ENCODE measurements at regions not wholly inside any gene's neighbourhood (a gene's known extent, or its start where the extent isn't known, plus 50 kb on each side); places are given as distances from the start of the nearest gene placed in this dataset.

- H3K4me3 ChIP-seq (ENCODE audit: low read depth in 2 of 2, low read length in 1 of 2) = no peak overlapping the region
- no peaks in the 10 kb centered on the region for H4K20me1 ChIP-seq (ENCODE audit: insufficient read depth)
- ChIA-PET CTCF (interaction anchor here (1.1 to 1.6 kb wide), 3 partner anchors 13 to 50 kb away, joined by 3 to 4 read pairs (median 3); no protein-coding TSS in a partner anchor), POLR2A (no interaction called here)
- no peak for DNase-seq
- H3K4me1 ChIP-seq (ENCODE audit: control insufficient read depth in 1 of 2, insufficient read depth in 2 of 2, low read depth in 1 of 2, low read length in 1 of 2) = peaks cover 4% of the 10 kb centered on the region in 2 experiments; a peak in 3 of 4 replicates
- no peak overlapping the region for H3K27ac ChIP-seq (ENCODE audit: low read depth in 2 of 2, low read length in 1 of 2)
- H2AFZ ChIP-seq (ENCODE audit: low read depth) = no peak overlapping the region
- TF ChIP-seq TAF1 (IDR thresholded peaks at IDR 0.05; ENCODE audit: borderline replicate concordance, low read depth, low read length) (no peak), SIN3A (IDR thresholded peaks at IDR 0.05; ENCODE audit: borderline replicate concordance, low read depth, low read length) (no peak), RXRA (IDR thresholded peaks at IDR 0.05; ENCODE audit: borderline replicate concordance, low read depth) (no peak), JUND (IDR thresholded peaks at IDR 0.05) (no peak), SMC3 (IDR thresholded peaks at IDR 0.05; ENCODE audit: low read depth, low read length) (no peak), MXI1 (IDR thresholded peaks at IDR 0.05; ENCODE audit: low read depth, low read length) (no peak), YY1 (IDR thresholded peaks at IDR 0.05; ENCODE audit: low read depth) (no peak), USF1 (IDR thresholded peaks at IDR 0.05; ENCODE audit: borderline replicate concordance, low read depth) (no peak), USF2 (IDR thresholded peaks at IDR 0.05; ENCODE audit: borderline replicate concordance, low read depth, low read length) (no peak)
- H3K9me2 ChIP-seq = no peaks in the 10 kb centered on the region
- no peak overlapping the region for H3K9ac ChIP-seq
- H3K4me2 ChIP-seq = no peak overlapping the region
- 25% methylated on average over 2 of the region's 2 CpGs for WGBS (ENCODE audit: low lambda C conversion rate)
- H3K27me3 ChIP-seq (ENCODE audit: insufficient read depth) = no peaks in the 10 kb centered on the region
- H3K79me2 ChIP-seq (ENCODE audit: insufficient read depth) = no peaks in the 10 kb centered on the region
- H3F3A ChIP-seq (replicated peaks; ENCODE audit: insufficient read depth) = no peaks in the 10 kb centered on the region
- no peaks in the 10 kb centered on the region for H3K36me3 ChIP-seq (replicated peaks in 1 of 2; ENCODE audit: control insufficient read depth in 1 of 2, insufficient read depth in 2 of 2, low read length in 1 of 2)
- H3K9me3 ChIP-seq = no peaks in the 10 kb centered on the region
Observed at GRCh38 chr11:95563173-95563572, 226.4 kb downstream of the FAM76B start.

- Histone ChIP-seq H3K4me3 (ENCODE audit: low read depth in 2 of 2, low read length in 1 of 2) (no peak overlapping the region), H3K27me3 (ENCODE audit: insufficient read depth) (no peaks in the 10 kb centered on the region), H3K27ac (ENCODE audit: low read depth in 2 of 2, low read length in 1 of 2) (no peak overlapping the region), H3K9ac (no peak overlapping the region), H2AFZ (ENCODE audit: low read depth) (no peak overlapping the region), H3K9me3 (no peaks in the 10 kb centered on the region), H3K36me3 (replicated peaks in 1 of 2; ENCODE audit: control insufficient read depth in 1 of 2, insufficient read depth in 2 of 2, low read length in 1 of 2) (no peaks in the 10 kb centered on the region), H3K9me2 (no peaks in the 10 kb centered on the region), H3K4me2 (no peak overlapping the region), H4K20me1 (ENCODE audit: insufficient read depth) (no peaks in the 10 kb centered on the region), H3K4me1 (ENCODE audit: control insufficient read depth in 1 of 2, insufficient read depth in 2 of 2, low read depth in 1 of 2, low read length in 1 of 2) (peaks cover 4% of the 10 kb centered on the region in 2 experiments; a peak in 3 of 4 replicates), H3F3A (replicated peaks; ENCODE audit: insufficient read depth) (no peaks in the 10 kb centered on the region), H3K79me2 (ENCODE audit: insufficient read depth) (no peaks in the 10 kb centered on the region)
- 70% methylated on average over 6 of the region's 6 CpGs for WGBS (ENCODE audit: low lambda C conversion rate)
- DNase-seq = no peak
- ChIA-PET CTCF (interaction anchor here (1.1 to 1.6 kb wide), 3 partner anchors 17 to 132 kb away, joined by 3 to 4 read pairs (median 3); no protein-coding TSS in a partner anchor), POLR2A (no interaction called here)
- no peak for TF ChIP-seq GATA2 (CRISPR knock-in tag; IDR thresholded peaks at IDR 0.05)
- no peak for TF ChIP-seq IRF3 (IDR thresholded peaks at IDR 0.05; ENCODE audit: low read depth, low read length)
- no peak for TF ChIP-seq EZH2phosphoT487 (IDR thresholded peaks at IDR 0.05; ENCODE audit: borderline replicate concordance, low read depth)
- no peak for TF ChIP-seq MEF2A (IDR thresholded peaks at IDR 0.05; ENCODE audit: borderline replicate concordance, low read depth)
- TF ChIP-seq SIN3A (IDR thresholded peaks at IDR 0.05; ENCODE audit: borderline replicate concordance, low read depth, low read length) = no peak
- TF ChIP-seq TEAD4 (IDR thresholded peaks at IDR 0.05; ENCODE audit: borderline replicate concordance, insufficient read depth) = no peak
- TF ChIP-seq FOSL2 (IDR thresholded peaks at IDR 0.05; ENCODE audit: borderline replicate concordance, low read depth) = no peak
- no peak for TF ChIP-seq TCF12 (IDR thresholded peaks at IDR 0.05)
- no peak for TF ChIP-seq MXI1 (IDR thresholded peaks at IDR 0.05; ENCODE audit: low read depth, low read length)
- TF ChIP-seq POLR2AphosphoS5 (IDR thresholded peaks at IDR 0.05; ENCODE audit: low read depth, low read length) = no peak
- no peak for TF ChIP-seq JUND (IDR thresholded peaks at IDR 0.05)
- TF ChIP-seq CHD2 (IDR thresholded peaks at IDR 0.05; ENCODE audit: low read length, partially characterized antibody) = no peak
- TF ChIP-seq YY1 (IDR thresholded peaks at IDR 0.05; ENCODE audit: low read depth) = no peak
Observed at GRCh38 chr11:95562196-95562921, 227.2 kb downstream of the FAM76B start.
